ENCODE measurements at regions not wholly inside any gene's neighbourhood (a gene's known extent, or its start where the extent isn't known, plus 50 kb on each side); places are given as distances from the start of the nearest gene placed in this dataset.

DNA sequence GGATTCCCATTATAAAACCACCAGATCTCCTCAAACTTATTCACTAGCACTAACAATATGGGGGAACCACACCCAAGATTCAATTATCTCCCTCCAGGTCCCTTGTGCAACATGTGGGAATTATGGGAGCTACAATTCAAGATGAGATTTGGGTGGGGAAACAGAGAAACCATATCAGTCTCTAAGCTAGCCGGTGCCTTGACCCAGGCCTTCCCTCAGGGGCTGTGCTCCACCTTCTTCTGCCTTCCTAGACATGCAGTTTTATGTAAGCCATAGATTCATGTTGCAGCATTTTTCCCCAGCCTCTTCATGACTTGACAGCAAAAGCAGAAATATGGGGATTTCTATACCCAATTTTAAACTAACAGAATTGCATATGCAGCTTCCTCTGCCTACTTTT is 559.2 kb downstream of the TNS1 start:
- TF ChIP-seq, protein P1, sequence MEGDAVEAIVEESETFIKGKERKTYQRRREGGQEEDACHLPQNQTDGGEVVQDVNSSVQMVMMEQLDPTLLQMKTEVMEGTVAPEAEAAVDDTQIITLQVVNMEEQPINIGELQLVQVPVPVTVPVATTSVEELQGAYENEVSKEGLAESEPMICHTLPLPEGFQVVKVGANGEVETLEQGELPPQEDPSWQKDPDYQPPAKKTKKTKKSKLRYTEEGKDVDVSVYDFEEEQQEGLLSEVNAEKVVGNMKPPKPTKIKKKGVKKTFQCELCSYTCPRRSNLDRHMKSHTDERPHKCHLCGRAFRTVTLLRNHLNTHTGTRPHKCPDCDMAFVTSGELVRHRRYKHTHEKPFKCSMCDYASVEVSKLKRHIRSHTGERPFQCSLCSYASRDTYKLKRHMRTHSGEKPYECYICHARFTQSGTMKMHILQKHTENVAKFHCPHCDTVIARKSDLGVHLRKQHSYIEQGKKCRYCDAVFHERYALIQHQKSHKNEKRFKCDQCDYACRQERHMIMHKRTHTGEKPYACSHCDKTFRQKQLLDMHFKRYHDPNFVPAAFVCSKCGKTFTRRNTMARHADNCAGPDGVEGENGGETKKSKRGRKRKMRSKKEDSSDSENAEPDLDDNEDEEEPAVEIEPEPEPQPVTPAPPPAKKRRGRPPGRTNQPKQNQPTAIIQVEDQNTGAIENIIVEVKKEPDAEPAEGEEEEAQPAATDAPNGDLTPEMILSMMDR (conservative IDR thresholded peaks at IDR 0.05; ENCODE audit: low read depth in 2 of 2), result no peak
- TF ChIP-seq EZH2 (IDR thresholded peaks at IDR 0.05; ENCODE audit: low read depth, unreplicated experiment), result no peak
- TF ChIP-seq CREB1 (CRISPR knock-in tag; IDR thresholded peaks at IDR 0.05; ENCODE audit: low read depth), result no peak
- TF ChIP-seq POLR2AphosphoS5 (IDR thresholded peaks at IDR 0.05; ENCODE audit: low read depth), result no peak
- no peak for TF ChIP-seq REST (IDR thresholded peaks at IDR 0.05; ENCODE audit: unreplicated experiment)
- TF ChIP-seq, protein P2, sequence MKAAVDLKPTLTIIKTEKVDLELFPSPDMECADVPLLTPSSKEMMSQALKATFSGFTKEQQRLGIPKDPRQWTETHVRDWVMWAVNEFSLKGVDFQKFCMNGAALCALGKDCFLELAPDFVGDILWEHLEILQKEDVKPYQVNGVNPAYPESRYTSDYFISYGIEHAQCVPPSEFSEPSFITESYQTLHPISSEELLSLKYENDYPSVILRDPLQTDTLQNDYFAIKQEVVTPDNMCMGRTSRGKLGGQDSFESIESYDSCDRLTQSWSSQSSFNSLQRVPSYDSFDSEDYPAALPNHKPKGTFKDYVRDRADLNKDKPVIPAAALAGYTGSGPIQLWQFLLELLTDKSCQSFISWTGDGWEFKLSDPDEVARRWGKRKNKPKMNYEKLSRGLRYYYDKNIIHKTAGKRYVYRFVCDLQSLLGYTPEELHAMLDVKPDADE (IDR thresholded peaks at IDR 0.05), result no peak
- TF ChIP-seq ZNF331 (CRISPR knock-in tag; IDR thresholded peaks at IDR 0.05; ENCODE audit: low read depth), result no peak
